ENCODE measurements at regions not wholly inside any gene's neighbourhood (a gene's known extent, or its start where the extent isn't known, plus 50 kb on each side); places are given as distances from the start of the nearest gene placed in this dataset.

- Histone ChIP-seq H3K27ac (ENCODE audit: low read depth, low read length, poor library complexity, severe bottlenecking) (no peak overlapping the region), H3K36me3 (ENCODE audit: insufficient read depth, low read length, poor library complexity, severe bottlenecking) (no peaks in the 10 kb centered on the region), H3K4me3 (ENCODE audit: low read depth, low read length, poor library complexity, severe bottlenecking) (no peak overlapping the region), H3K4me1 (ENCODE audit: insufficient read depth, low read length, poor library complexity, severe bottlenecking) (no peaks in the 10 kb centered on the region), H3K27me3 (replicated peaks; ENCODE audit: insufficient read depth, low read depth, low read length, poor library complexity) (peaks cover 17% of the 10 kb centered on the region), H3K9me3 (ENCODE audit: low read depth, low read length, poor library complexity, severe bottlenecking) (no peaks in the 10 kb centered on the region)
- ChIA-PET CTCF (interaction anchor here (0.5 to 1.3 kb wide), 13 partner anchors 9 to 911 kb away, joined by 3 to 5 read pairs (median 3); no protein-coding TSS in a partner anchor), POLR2A (ENCODE audit: low non-redundant PET) (no interaction called here)
- intact Hi-C loops (cut with micrococcal nuclease; ENCODE audit: unreplicated experiment) = loop anchor here (10.0 kb wide), 1 partner anchor 599 kb away; no protein-coding TSS in a partner anchor
- TF ChIP-seq CTCF (conservative IDR thresholded peaks at IDR 0.05; ENCODE audit: low read depth, low read length) (peak; percentile 94), EZH2 (IDR thresholded peaks at IDR 0.05; ENCODE audit: borderline replicate concordance, low read depth, low read length, poor library complexity, severe bottlenecking) (no peak)
- BruUV-seq (replicated peaks) = no TSS peak
- DNase-seq (ENCODE audit: low spot score) = peak; percentile 69
These were observed 93.4 kb upstream of the CSF3R start for GRCh38 chr1:36576118-36576517.

- Histone ChIP-seq H3K4me1 (ENCODE audit: insufficient read depth, low read length, poor library complexity, severe bottlenecking) (no peaks in the 10 kb centered on the region), H3K9me3 (ENCODE audit: low read depth, low read length, poor library complexity, severe bottlenecking) (no peaks in the 10 kb centered on the region), H3K27me3 (replicated peaks; ENCODE audit: insufficient read depth, low read depth, low read length, poor library complexity) (peaks cover 17% of the 10 kb centered on the region), H3K4me3 (ENCODE audit: low read depth, low read length, poor library complexity, severe bottlenecking) (no peak overlapping the region), H3K36me3 (ENCODE audit: insufficient read depth, low read length, poor library complexity, severe bottlenecking) (no peaks in the 10 kb centered on the region), H3K27ac (ENCODE audit: low read depth, low read length, poor library complexity, severe bottlenecking) (no peak overlapping the region)
- no TSS peak for BruUV-seq (replicated peaks)
- CTCF ChIA-PET = interaction anchor here (1.0 kb wide), 1 partner anchor 57 kb away, joined by 3 read pairs; no protein-coding TSS in a partner anchor
- intact Hi-C loops (cut with micrococcal nuclease; ENCODE audit: unreplicated experiment) = loop anchor here (10.0 kb wide), 1 partner anchor 601 kb away; no protein-coding TSS in a partner anchor
- DNase-seq (ENCODE audit: low spot score) = no peak
- POLR2A ChIA-PET (ENCODE audit: low non-redundant PET) = no interaction called here
- no peak for TF ChIP-seq CTCF (conservative IDR thresholded peaks at IDR 0.05; ENCODE audit: low read depth, low read length)
- no peak for TF ChIP-seq EZH2 (IDR thresholded peaks at IDR 0.05; ENCODE audit: borderline replicate concordance, low read depth, low read length, poor library complexity, severe bottlenecking)
These were observed 90.7 kb upstream of the CSF3R start for GRCh38 chr1:36573445-36573844.

GRCh38 chr1:36572906-36573305, 90.2 kb upstream of the CSF3R start:
- peaks cover 17% of the 10 kb centered on the region for H3K27me3 ChIP-seq (replicated peaks; ENCODE audit: insufficient read depth, low read depth, low read length, poor library complexity)
- no peaks in the 10 kb centered on the region for H3K36me3 ChIP-seq (ENCODE audit: insufficient read depth, low read length, poor library complexity, severe bottlenecking)
- BruUV-seq (replicated peaks) = no TSS peak
- POLR2A ChIA-PET (ENCODE audit: low non-redundant PET) = no interaction called here
- no peak overlapping the region for H3K27ac ChIP-seq (ENCODE audit: low read depth, low read length, poor library complexity, severe bottlenecking)
- no peak for DNase-seq (ENCODE audit: low spot score)
- H3K4me3 ChIP-seq (ENCODE audit: low read depth, low read length, poor library complexity, severe bottlenecking) = no peak overlapping the region
- no peaks in the 10 kb centered on the region for H3K4me1 ChIP-seq (ENCODE audit: insufficient read depth, low read length, poor library complexity, severe bottlenecking)
- intact Hi-C loops (cut with micrococcal nuclease; ENCODE audit: unreplicated experiment) = loop anchor here (10.0 kb wide), 1 partner anchor 602 kb away; no protein-coding TSS in a partner anchor
- no peaks in the 10 kb centered on the region for H3K9me3 ChIP-seq (ENCODE audit: low read depth, low read length, poor library complexity, severe bottlenecking)
- CTCF ChIA-PET = no interaction called here
- TF ChIP-seq CTCF (conservative IDR thresholded peaks at IDR 0.05; ENCODE audit: low read depth, low read length) (no peak), EZH2 (IDR thresholded peaks at IDR 0.05; ENCODE audit: borderline replicate concordance, low read depth, low read length, poor library complexity, severe bottlenecking) (no peak)

Data from A673 (cell line).